ENCODE measurements at regions not wholly inside any gene's neighbourhood (a gene's known extent, or its start where the extent isn't known, plus 50 kb on each side); places are given as distances from the start of the nearest gene placed in this dataset.
"Not testable (repeated sequence)": the region's sequence is repeated elsewhere in the genome, so short reads cannot be mapped to it uniquely, and the experiment has no call there.

GRCh38 chr7:52260046-52260665 is 775.3 kb upstream of the POM121L12 start:
- no peak for DNase-seq (ENCODE audit: low spot score)

GRCh38 chr7:52257890-52258289 is 777.5 kb upstream of the POM121L12 start:
- DNase-seq (ENCODE audit: low spot score): no peak

- DNase-seq (ENCODE audit: low spot score): no peak
Measured at GRCh38 chr7:52254396-52255010, 780.9 kb upstream of the POM121L12 start.

- DNase-seq (ENCODE audit: low spot score): no peak
Measured at GRCh38 chr7:52253953-52254352, 781.5 kb upstream of the POM121L12 start.

GRCh38 chr7:52249741-52250140 is 785.7 kb upstream of the POM121L12 start:
- no peak for DNase-seq (ENCODE audit: low spot score)

GRCh38 chr7:52247518-52247917 is 787.9 kb upstream of the POM121L12 start:
- DNase-seq (ENCODE audit: low spot score): no peak

GRCh38 chr7:52243685-52244084 is 791.7 kb upstream of the POM121L12 start:
- DNase-seq (ENCODE audit: low spot score): no peak

- DNase-seq (ENCODE audit: low spot score): no peak
Measured at GRCh38 chr7:52233248-52233647, 802.2 kb upstream of the POM121L12 start.

- no peak for DNase-seq (ENCODE audit: low spot score)
Measured at GRCh38 chr7:52211930-52212329, 823.5 kb upstream of the POM121L12 start.

- no peak for DNase-seq (ENCODE audit: low spot score)
Measured at GRCh38 chr7:52209614-52210013, 825.8 kb upstream of the POM121L12 start.

GRCh38 chr7:52197221-52197620 is 838.2 kb upstream of the POM121L12 start:
- DNase-seq (ENCODE audit: low spot score): no peak

GRCh38 chr7:52195664-52196063 is 839.8 kb upstream of the POM121L12 start:
- no peak for DNase-seq (ENCODE audit: low spot score)

GRCh38 chr7:52189153-52189778 is 846.2 kb upstream of the POM121L12 start:
- no peak for DNase-seq (ENCODE audit: low spot score)

- no peak for DNase-seq (ENCODE audit: low spot score)
Measured at GRCh38 chr7:52184006-52184703, 851.3 kb upstream of the POM121L12 start.

- no peak for DNase-seq (ENCODE audit: low spot score)
Measured at GRCh38 chr7:52179934-52180333, 855.5 kb upstream of the POM121L12 start.

- no peak for DNase-seq (ENCODE audit: low spot score)
Measured at GRCh38 chr7:52168085-52168484, 851.5 kb upstream of the COBL start.

- no peak for DNase-seq (ENCODE audit: low spot score)
Measured at GRCh38 chr7:52163311-52163710, 846.7 kb upstream of the COBL start.

GRCh38 chr7:52161483-52161882 is 844.9 kb upstream of the COBL start:
- no peak for DNase-seq (ENCODE audit: low spot score)

- not testable (repeated sequence) for DNase-seq (ENCODE audit: low spot score)
Measured at GRCh38 chr7:52159421-52159820, 842.8 kb upstream of the COBL start.

- DNase-seq (ENCODE audit: low spot score): no peak
Measured at GRCh38 chr7:52154382-52154781, 837.8 kb upstream of the COBL start.

GRCh38 chr7:52151559-52151958 is 835.0 kb upstream of the COBL start:
- no peak for DNase-seq (ENCODE audit: low spot score)

- DNase-seq (ENCODE audit: low spot score): no peak
Measured at GRCh38 chr7:52150952-52151351, 834.3 kb upstream of the COBL start.

Measured in CD4-positive, alpha-beta T cell treated with Interleukin-15 for 4 hours (primary cell).